ENCODE measurements at regions not wholly inside any gene's neighbourhood (a gene's known extent, or its start where the extent isn't known, plus 50 kb on each side); places are given as distances from the start of the nearest gene placed in this dataset.
"Not testable (repeated sequence)": the region's sequence is repeated elsewhere in the genome, so short reads cannot be mapped to it uniquely, and the experiment has no call there.

- H3K4me3 ChIP-seq; in situ Hi-C loops (cut with MboI); H3K4me1 ChIP-seq (ENCODE audit: insufficient read depth); H3K27ac ChIP-seq; H3K4me2 ChIP-seq (ENCODE audit: unreplicated experiment); H3K9me2 ChIP-seq (ENCODE audit: insufficient read depth); H3K9ac ChIP-seq; H4K20me1 ChIP-seq (ENCODE audit: insufficient read depth); H3K9me3 ChIP-seq (ENCODE audit: low read depth); H3F3A ChIP-seq (ENCODE audit: insufficient read depth); H3K36me3 ChIP-seq (ENCODE audit: low read depth); DNase-seq; H3K27me3 ChIP-seq (replicated peaks; ENCODE audit: insufficient read depth); H2AFZ ChIP-seq; H3K79me2 ChIP-seq (ENCODE audit: insufficient read depth): not testable (repeated sequence)
- 64 to 65% methylated on average over 8 of the region's 8 CpGs for WGBS, 2 experiments (ENCODE audit: low coverage in 1 of 2, low lambda C conversion rate in 2 of 2, missing lambda C conversion rate in 2 of 2)
Measured at GRCh38 chr15:84164423-84165292, 70.9 kb upstream of the GOLGA6L4 start.

GRCh38 chr15:84170029-84170428, 65.5 kb upstream of the GOLGA6L4 start:
- H3K9me3 ChIP-seq (ENCODE audit: low read depth); H3K36me3 ChIP-seq (ENCODE audit: low read depth); H3K79me2 ChIP-seq (ENCODE audit: insufficient read depth); H3K4me2 ChIP-seq (ENCODE audit: unreplicated experiment); H3K4me1 ChIP-seq (ENCODE audit: insufficient read depth); in situ Hi-C loops (cut with MboI); H3K9ac ChIP-seq; H3F3A ChIP-seq (ENCODE audit: insufficient read depth); DNase-seq; H3K4me3 ChIP-seq; H3K27me3 ChIP-seq (replicated peaks; ENCODE audit: insufficient read depth); H3K9me2 ChIP-seq (ENCODE audit: insufficient read depth); H2AFZ ChIP-seq; H4K20me1 ChIP-seq (ENCODE audit: insufficient read depth); H3K27ac ChIP-seq: not testable (repeated sequence)
- WGBS, 2 experiments (ENCODE audit: low coverage in 1 of 2, low lambda C conversion rate in 2 of 2, missing lambda C conversion rate in 2 of 2), result 93 to 94% methylated on average over 6 to 11 of the region's 19 CpGs

GRCh38 chr15:84173231-84173610, 62.4 kb upstream of the GOLGA6L4 start:
- H3F3A ChIP-seq (ENCODE audit: insufficient read depth); H3K9me2 ChIP-seq (ENCODE audit: insufficient read depth); H2AFZ ChIP-seq; H3K4me1 ChIP-seq (ENCODE audit: insufficient read depth); H3K4me2 ChIP-seq (ENCODE audit: unreplicated experiment); H3K36me3 ChIP-seq (ENCODE audit: low read depth); DNase-seq; in situ Hi-C loops (cut with MboI); H3K79me2 ChIP-seq (ENCODE audit: insufficient read depth); H3K27ac ChIP-seq; H3K27me3 ChIP-seq (replicated peaks; ENCODE audit: insufficient read depth); H3K9me3 ChIP-seq (ENCODE audit: low read depth); H4K20me1 ChIP-seq (ENCODE audit: insufficient read depth): not testable (repeated sequence)
- 0 to 3% methylated on average over 1 to 5 of the region's 22 CpGs for WGBS, 2 experiments (ENCODE audit: low coverage in 1 of 2, low lambda C conversion rate in 2 of 2, missing lambda C conversion rate in 2 of 2)
- H3K4me3 ChIP-seq, result 0 out of 2 replicates have a peak overlapping the region, but pooled peaks have one; percentile 52
- peak overlapping the region; percentile 67 for H3K9ac ChIP-seq
